ENCODE measurements at regions not wholly inside any gene's neighbourhood (a gene's known extent, or its start where the extent isn't known, plus 50 kb on each side); places are given as distances from the start of the nearest gene placed in this dataset.

GRCh38 chr11:127274328-127274676 is 273.7 kb upstream of the KIRREL3 start:
- Histone ChIP-seq H3K27ac (ENCODE audit: low read depth in 2 of 2, low read length in 1 of 2) (no peak overlapping the region), H2AFZ (ENCODE audit: low read depth) (no peak overlapping the region), H3K9ac (no peak overlapping the region), H3K9me3 (no peaks in the 10 kb centered on the region), H3K36me3 (replicated peaks in 1 of 2; ENCODE audit: control insufficient read depth in 1 of 2, insufficient read depth in 2 of 2, low read length in 1 of 2) (no peaks in the 10 kb centered on the region), H3K9me2 (no peaks in the 10 kb centered on the region), H3K4me3 (ENCODE audit: low read depth in 2 of 2, low read length in 1 of 2) (no peak overlapping the region), H3F3A (replicated peaks; ENCODE audit: insufficient read depth) (no peaks in the 10 kb centered on the region), H3K27me3 (ENCODE audit: insufficient read depth) (no peaks in the 10 kb centered on the region), H3K4me2 (no peak overlapping the region), H3K4me1 (ENCODE audit: control insufficient read depth in 1 of 2, insufficient read depth in 2 of 2, low read depth in 1 of 2, low read length in 1 of 2) (no peaks in the 10 kb centered on the region), H4K20me1 (ENCODE audit: insufficient read depth) (no peaks in the 10 kb centered on the region), H3K79me2 (ENCODE audit: insufficient read depth) (no peaks in the 10 kb centered on the region)
- no peak for DNase-seq
- WGBS (ENCODE audit: low lambda C conversion rate), result 43% methylated on average over 1 of the region's 1 CpG
- TF ChIP-seq RAD21 (IDR thresholded peaks at IDR 0.05; ENCODE audit: low read length), result no peak
- no peak for TF ChIP-seq SIN3A (IDR thresholded peaks at IDR 0.05; ENCODE audit: borderline replicate concordance, low read depth, low read length)
- no peak for TF ChIP-seq MEF2A (IDR thresholded peaks at IDR 0.05; ENCODE audit: borderline replicate concordance, low read depth)
- TF ChIP-seq FOSL2 (IDR thresholded peaks at IDR 0.05; ENCODE audit: borderline replicate concordance, low read depth), result no peak
- no peak for TF ChIP-seq POLR2AphosphoS5 (IDR thresholded peaks at IDR 0.05; ENCODE audit: low read depth, low read length)
- TF ChIP-seq IRF3 (IDR thresholded peaks at IDR 0.05; ENCODE audit: low read depth, low read length), result no peak
- TF ChIP-seq TAF1 (IDR thresholded peaks at IDR 0.05; ENCODE audit: borderline replicate concordance, low read depth, low read length), result no peak
- no peak for TF ChIP-seq ZBTB33 (IDR thresholded peaks at IDR 0.05; ENCODE audit: borderline replicate concordance, low read depth)
- TF ChIP-seq EZH2phosphoT487 (IDR thresholded peaks at IDR 0.05; ENCODE audit: borderline replicate concordance, low read depth), result no peak
- TF ChIP-seq RFX5 (IDR thresholded peaks at IDR 0.05; ENCODE audit: low read length), result no peak
- TF ChIP-seq SMC3 (IDR thresholded peaks at IDR 0.05; ENCODE audit: low read depth, low read length), result no peak
- no peak for TF ChIP-seq ELF1 (IDR thresholded peaks at IDR 0.05)
- TF ChIP-seq MXI1 (IDR thresholded peaks at IDR 0.05; ENCODE audit: low read depth, low read length), result no peak
- CTCF ChIA-PET, result no interaction called here
- POLR2A ChIA-PET, result no interaction called here

GRCh38 chr11:127273593-127274327 is 273.2 kb upstream of the KIRREL3 start:
- POLR2A ChIA-PET, result no interaction called here
- TF ChIP-seq TAF1 (IDR thresholded peaks at IDR 0.05; ENCODE audit: borderline replicate concordance, low read depth, low read length), result no peak
- no peak for TF ChIP-seq MAX (IDR thresholded peaks at IDR 0.05; ENCODE audit: low read depth)
- TF ChIP-seq FOXM1 (IDR thresholded peaks at IDR 0.05; ENCODE audit: low read depth), result no peak
- no peak for TF ChIP-seq FOSL2 (IDR thresholded peaks at IDR 0.05; ENCODE audit: borderline replicate concordance, low read depth)
- TF ChIP-seq MXI1 (IDR thresholded peaks at IDR 0.05; ENCODE audit: low read depth, low read length), result no peak
- TF ChIP-seq RFX5 (IDR thresholded peaks at IDR 0.05; ENCODE audit: low read length), result no peak
- no peak for TF ChIP-seq POLR2AphosphoS5 (IDR thresholded peaks at IDR 0.05; ENCODE audit: low read depth, low read length)
- TF ChIP-seq MEF2A (IDR thresholded peaks at IDR 0.05; ENCODE audit: borderline replicate concordance, low read depth), result no peak
- no peak for TF ChIP-seq SMC3 (IDR thresholded peaks at IDR 0.05; ENCODE audit: low read depth, low read length)
- TF ChIP-seq CHD2 (IDR thresholded peaks at IDR 0.05; ENCODE audit: low read length, partially characterized antibody), result no peak
- TF ChIP-seq CTCF (IDR thresholded peaks at IDR 0.05), result no peak
- TF ChIP-seq TEAD4 (IDR thresholded peaks at IDR 0.05; ENCODE audit: borderline replicate concordance, insufficient read depth), result no peak
- no peak for TF ChIP-seq USF1 (IDR thresholded peaks at IDR 0.05; ENCODE audit: borderline replicate concordance, low read depth)

More at GRCh38 chr11:127273593-127274327, 273.2 kb upstream of the KIRREL3 start:
- H3K4me3 ChIP-seq (ENCODE audit: low read depth in 2 of 2, low read length in 1 of 2), result no peak overlapping the region
- no peak overlapping the region for H3K9ac ChIP-seq
- DNase-seq, result no peak
- H3K27ac ChIP-seq (ENCODE audit: low read depth in 2 of 2, low read length in 1 of 2), result no peak overlapping the region
- no peak overlapping the region for H2AFZ ChIP-seq (ENCODE audit: low read depth)
- H3K79me2 ChIP-seq (ENCODE audit: insufficient read depth), result no peaks in the 10 kb centered on the region
- CTCF ChIA-PET, result no interaction called here
- no peaks in the 10 kb centered on the region for H3F3A ChIP-seq (replicated peaks; ENCODE audit: insufficient read depth)
- H3K36me3 ChIP-seq (replicated peaks in 1 of 2; ENCODE audit: control insufficient read depth in 1 of 2, insufficient read depth in 2 of 2, low read length in 1 of 2), result no peaks in the 10 kb centered on the region
- H4K20me1 ChIP-seq (ENCODE audit: insufficient read depth), result no peaks in the 10 kb centered on the region
- H3K9me2 ChIP-seq, result no peaks in the 10 kb centered on the region
- no peaks in the 10 kb centered on the region for H3K27me3 ChIP-seq (ENCODE audit: insufficient read depth)
- H3K4me2 ChIP-seq, result no peak overlapping the region
- H3K9me3 ChIP-seq, result no peaks in the 10 kb centered on the region
- no peaks in the 10 kb centered on the region for H3K4me1 ChIP-seq (ENCODE audit: control insufficient read depth in 1 of 2, insufficient read depth in 2 of 2, low read depth in 1 of 2, low read length in 1 of 2)
- WGBS (ENCODE audit: low lambda C conversion rate), result 22% methylated on average over 5 of the region's 5 CpGs

All from SK-N-SH (cell line).